ENCODE measurements at regions not wholly inside any gene's neighbourhood (a gene's known extent, or its start where the extent isn't known, plus 50 kb on each side); places are given as distances from the start of the nearest gene placed in this dataset.

DNA sequence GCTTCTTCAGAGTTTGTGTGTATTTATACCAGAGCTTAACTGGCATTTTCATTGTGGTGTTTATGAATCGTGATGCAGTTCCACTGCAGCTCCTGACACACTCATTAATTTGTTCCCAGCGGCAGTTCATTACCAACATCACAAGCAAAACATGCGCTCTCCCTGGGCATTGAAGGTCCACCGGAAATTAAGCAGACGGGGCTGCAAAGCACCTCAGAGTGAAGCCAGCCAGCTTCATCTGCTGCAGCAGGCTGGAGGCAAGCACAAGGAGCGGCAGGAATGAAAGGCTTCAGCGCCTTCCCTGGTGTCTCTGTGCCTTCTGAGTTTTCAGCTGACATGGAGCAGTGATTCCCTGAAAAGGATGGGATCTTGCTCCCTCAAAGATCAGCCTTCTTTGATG, 246.0 kb upstream of the SPTLC3 start:
- H3K36me3 Mint-ChIP-seq (ENCODE audit: insufficient read depth): no peaks in the 10 kb centered on the region
- no peak for DNase-seq (ENCODE audit: low spot score, unreplicated experiment)
- H3K27me3 Mint-ChIP-seq: peaks cover 31% of the 10 kb centered on the region
- TF ChIP-seq, protein P1, sequence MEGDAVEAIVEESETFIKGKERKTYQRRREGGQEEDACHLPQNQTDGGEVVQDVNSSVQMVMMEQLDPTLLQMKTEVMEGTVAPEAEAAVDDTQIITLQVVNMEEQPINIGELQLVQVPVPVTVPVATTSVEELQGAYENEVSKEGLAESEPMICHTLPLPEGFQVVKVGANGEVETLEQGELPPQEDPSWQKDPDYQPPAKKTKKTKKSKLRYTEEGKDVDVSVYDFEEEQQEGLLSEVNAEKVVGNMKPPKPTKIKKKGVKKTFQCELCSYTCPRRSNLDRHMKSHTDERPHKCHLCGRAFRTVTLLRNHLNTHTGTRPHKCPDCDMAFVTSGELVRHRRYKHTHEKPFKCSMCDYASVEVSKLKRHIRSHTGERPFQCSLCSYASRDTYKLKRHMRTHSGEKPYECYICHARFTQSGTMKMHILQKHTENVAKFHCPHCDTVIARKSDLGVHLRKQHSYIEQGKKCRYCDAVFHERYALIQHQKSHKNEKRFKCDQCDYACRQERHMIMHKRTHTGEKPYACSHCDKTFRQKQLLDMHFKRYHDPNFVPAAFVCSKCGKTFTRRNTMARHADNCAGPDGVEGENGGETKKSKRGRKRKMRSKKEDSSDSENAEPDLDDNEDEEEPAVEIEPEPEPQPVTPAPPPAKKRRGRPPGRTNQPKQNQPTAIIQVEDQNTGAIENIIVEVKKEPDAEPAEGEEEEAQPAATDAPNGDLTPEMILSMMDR (IDR thresholded peaks at IDR 0.05; ENCODE audit: unreplicated experiment): no peak
- H3K9me3 Mint-ChIP-seq (ENCODE audit: low read depth): no peaks in the 10 kb centered on the region
- no peaks in the 10 kb centered on the region for H3K4me1 Mint-ChIP-seq (ENCODE audit: low read depth)
- H3K27ac Mint-ChIP-seq: no peak overlapping the region
- no peak overlapping the region for H3K4me3 Mint-ChIP-seq (ENCODE audit: low read depth)

DNA sequence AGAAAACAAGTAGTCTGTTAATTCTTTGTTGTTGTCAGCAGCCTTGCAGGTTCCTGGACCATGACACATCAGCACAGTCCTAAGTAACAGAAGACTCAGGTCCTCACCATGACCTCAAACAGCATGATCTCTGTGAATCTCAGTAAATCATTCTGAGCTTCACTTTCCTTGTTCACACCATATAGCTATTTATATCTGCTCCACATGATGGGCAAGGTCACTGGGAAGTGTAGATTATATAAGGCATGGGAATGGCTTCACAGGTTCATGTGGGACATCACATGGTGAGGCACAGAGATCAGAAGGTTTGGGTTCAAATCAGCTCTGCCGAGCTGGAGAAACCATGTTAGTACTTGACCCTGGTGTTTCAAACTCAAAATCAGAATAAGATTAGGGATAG, 245.4 kb upstream of the SPTLC3 start:
- Mint-ChIP-seq H3K27ac (no peak overlapping the region), H3K9me3 (ENCODE audit: low read depth) (no peaks in the 10 kb centered on the region), H3K27me3 (peaks cover 31% of the 10 kb centered on the region), H3K4me1 (ENCODE audit: low read depth) (no peaks in the 10 kb centered on the region), H3K4me3 (ENCODE audit: low read depth) (no peak overlapping the region), H3K36me3 (ENCODE audit: insufficient read depth) (no peaks in the 10 kb centered on the region)
- no peak for DNase-seq (ENCODE audit: low spot score, unreplicated experiment)
- TF ChIP-seq, protein P1 (IDR thresholded peaks at IDR 0.05; ENCODE audit: unreplicated experiment): no peak

DNA sequence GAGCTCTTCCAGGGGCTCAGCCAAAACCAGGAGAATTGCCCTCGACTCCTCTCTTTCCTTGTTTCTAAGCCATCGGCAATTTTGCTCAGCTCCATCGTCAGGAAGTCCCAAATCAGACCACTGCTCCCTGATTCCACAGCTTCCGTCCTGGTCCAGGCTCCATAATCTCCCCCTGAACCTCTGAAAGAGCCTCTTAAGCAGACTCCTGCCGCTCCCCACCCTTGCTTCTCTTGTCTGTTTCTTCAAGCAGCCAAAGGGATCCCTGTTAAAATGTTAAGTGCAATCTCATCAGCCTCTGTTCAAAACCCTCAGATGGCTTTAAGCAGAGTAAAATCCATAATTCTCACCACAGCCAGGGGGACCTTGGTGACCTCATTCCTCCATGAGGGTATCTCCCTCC, 244.7 kb upstream of the SPTLC3 start:
- Mint-ChIP-seq H3K4me3 (ENCODE audit: low read depth) (no peak overlapping the region), H3K27me3 (peaks cover 31% of the 10 kb centered on the region), H3K36me3 (ENCODE audit: insufficient read depth) (no peaks in the 10 kb centered on the region), H3K4me1 (ENCODE audit: low read depth) (no peaks in the 10 kb centered on the region), H3K9me3 (ENCODE audit: low read depth) (no peaks in the 10 kb centered on the region), H3K27ac (no peak overlapping the region)
- TF ChIP-seq, protein P1 (IDR thresholded peaks at IDR 0.05; ENCODE audit: unreplicated experiment): no peak
- DNase-seq (ENCODE audit: low spot score, unreplicated experiment): no peak

DNA sequence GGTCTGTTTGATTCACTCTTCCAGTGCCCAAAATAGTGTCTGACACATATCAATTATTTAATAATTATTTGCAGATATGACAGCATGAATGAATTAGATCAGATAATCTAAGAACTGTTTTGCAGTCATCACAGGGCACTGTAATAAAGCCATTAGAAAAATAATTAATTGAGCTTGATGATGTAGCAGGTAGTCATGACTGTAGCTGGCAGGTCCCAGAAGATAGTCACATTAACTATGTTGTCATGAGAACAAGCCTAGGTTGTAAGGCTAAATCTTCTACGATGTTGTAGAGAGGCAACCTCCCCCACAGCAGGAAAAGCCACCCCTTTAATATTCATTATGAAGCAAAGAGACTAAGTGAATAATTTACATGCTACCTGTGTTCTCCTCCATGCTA, 243.9 kb upstream of the SPTLC3 start:
- Mint-ChIP-seq H3K36me3 (ENCODE audit: insufficient read depth) (no peaks in the 10 kb centered on the region), H3K4me1 (ENCODE audit: low read depth) (no peaks in the 10 kb centered on the region), H3K27ac (no peak overlapping the region), H3K9me3 (ENCODE audit: low read depth) (no peaks in the 10 kb centered on the region), H3K27me3 (peaks cover 27% of the 10 kb centered on the region), H3K4me3 (ENCODE audit: low read depth) (no peak overlapping the region)
- DNase-seq (ENCODE audit: low spot score, unreplicated experiment): no peak
- TF ChIP-seq, protein P1 (IDR thresholded peaks at IDR 0.05; ENCODE audit: unreplicated experiment): no peak

DNA sequence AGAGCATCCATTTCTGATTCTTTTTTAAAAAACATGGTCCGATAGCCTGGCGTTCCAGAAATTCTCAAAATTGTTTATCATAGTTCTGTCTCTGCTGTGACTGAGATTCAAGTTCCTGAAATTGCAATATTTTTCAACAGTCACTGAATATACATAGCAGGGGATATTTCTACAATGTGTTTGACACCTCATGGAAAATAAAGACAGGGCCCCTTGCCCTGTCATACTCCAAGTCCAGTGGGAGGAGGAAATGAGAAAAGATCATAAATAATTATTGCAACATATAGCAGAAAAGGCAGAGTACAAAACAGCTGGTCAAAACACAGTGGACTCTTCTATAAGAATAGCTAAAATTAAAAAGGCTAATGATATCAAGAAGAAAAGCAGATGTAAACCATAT, 234.8 kb upstream of the SPTLC3 start:
- no peak for DNase-seq (ENCODE audit: low spot score, unreplicated experiment)
- TF ChIP-seq, protein P1 (IDR thresholded peaks at IDR 0.05; ENCODE audit: unreplicated experiment): no peak
- H3K9me3 Mint-ChIP-seq (ENCODE audit: low read depth): no peaks in the 10 kb centered on the region
- H3K27me3 Mint-ChIP-seq: peaks cover 5% of the 10 kb centered on the region
- H3K27ac Mint-ChIP-seq: no peak overlapping the region
- H3K36me3 Mint-ChIP-seq (ENCODE audit: insufficient read depth): no peaks in the 10 kb centered on the region
- H3K4me1 Mint-ChIP-seq (ENCODE audit: low read depth): no peaks in the 10 kb centered on the region
- no peak overlapping the region for H3K4me3 Mint-ChIP-seq (ENCODE audit: low read depth)

Data from progenitor cell of endocrine pancreas (in vitro differentiated cells).